ENCODE measurements at regions not wholly inside any gene's neighbourhood (a gene's known extent, or its start where the extent isn't known, plus 50 kb on each side); places are given as distances from the start of the nearest gene placed in this dataset.

GRCh38 chr7:17549406-17549805 lies 251.0 kb downstream of the AHR start:
- TF ChIP-seq CTCF (IDR thresholded peaks at IDR 0.05) (no peak), POLR2A (IDR thresholded peaks at IDR 0.05) (no peak)

Data from right lobe of liver (tissue), 4 donors.